CD1c-positive myeloid dendritic cell (primary cell): ENCODE measurements at regions not wholly inside any gene's neighbourhood (a gene's known extent, or its start where the extent isn't known, plus 50 kb on each side); places are given as distances from the start of the nearest gene placed in this dataset.
A peak's percentile ranks its signal among the peaks of the same experiment; 100 is the strongest.

Experiments used
- DNase-seq: peaks from one replicate; pipeline ENCODE4 v3.0.0-alpha.2; 2016; ENCODE audit errors: extremely low spot score

DNA sequence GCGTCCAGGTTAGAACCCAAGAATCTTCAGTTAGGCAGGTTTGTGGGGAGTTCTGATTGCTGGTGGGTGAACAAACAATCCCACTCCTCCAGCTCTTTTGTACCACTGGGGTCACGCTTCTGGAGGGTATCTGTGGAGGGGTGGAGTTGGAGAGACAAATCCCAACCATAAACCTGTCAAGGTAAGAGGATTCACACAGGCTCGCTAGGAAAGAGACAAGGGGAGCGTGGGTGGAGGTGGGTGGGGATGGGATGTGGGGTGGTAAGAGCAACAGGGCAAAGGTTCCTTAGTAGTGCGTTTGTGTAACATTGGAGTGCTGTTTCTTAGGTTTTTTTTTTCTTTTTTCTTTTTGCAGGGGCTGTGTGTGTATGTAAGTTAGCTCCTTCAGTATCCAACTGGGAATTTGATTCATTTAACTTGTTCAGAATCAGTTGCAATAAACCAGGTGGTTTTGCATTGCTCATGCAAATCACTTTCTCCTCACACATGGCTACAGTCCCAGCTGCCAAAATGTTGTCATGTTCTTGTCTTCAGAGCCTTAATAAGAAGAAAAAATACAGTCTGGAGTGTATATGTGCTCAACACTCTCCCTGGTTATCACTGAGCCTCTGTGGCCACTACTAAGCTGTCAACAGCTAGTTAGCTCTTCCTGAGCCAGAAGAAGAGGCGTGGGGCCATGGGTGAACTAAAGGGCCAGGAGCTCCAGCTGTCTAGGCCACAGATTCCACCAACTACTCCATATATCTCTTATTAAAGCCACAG lies 164.0 kb upstream of the RAD23B start:
- DNase-seq: no peak

DNA sequence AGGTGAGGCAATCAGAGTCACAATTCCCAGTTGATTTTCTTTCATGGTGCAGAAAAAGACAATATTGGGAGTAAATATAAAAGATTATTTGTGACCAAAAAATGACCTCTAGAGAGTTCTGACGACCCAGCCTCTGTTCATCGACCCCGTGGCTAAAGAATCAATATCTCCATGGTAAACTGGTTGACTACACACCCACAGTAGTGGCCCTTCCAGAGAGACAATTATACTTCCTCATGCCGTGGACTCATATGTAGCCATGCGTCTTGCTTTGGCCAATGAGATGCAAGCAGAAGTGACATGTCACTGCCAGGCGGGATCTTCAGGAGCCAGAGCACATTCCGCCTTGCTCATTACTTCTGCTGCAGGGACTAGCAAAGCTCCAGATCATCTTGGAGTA lies 163.3 kb upstream of the RAD23B start:
- no peak for DNase-seq

DNA sequence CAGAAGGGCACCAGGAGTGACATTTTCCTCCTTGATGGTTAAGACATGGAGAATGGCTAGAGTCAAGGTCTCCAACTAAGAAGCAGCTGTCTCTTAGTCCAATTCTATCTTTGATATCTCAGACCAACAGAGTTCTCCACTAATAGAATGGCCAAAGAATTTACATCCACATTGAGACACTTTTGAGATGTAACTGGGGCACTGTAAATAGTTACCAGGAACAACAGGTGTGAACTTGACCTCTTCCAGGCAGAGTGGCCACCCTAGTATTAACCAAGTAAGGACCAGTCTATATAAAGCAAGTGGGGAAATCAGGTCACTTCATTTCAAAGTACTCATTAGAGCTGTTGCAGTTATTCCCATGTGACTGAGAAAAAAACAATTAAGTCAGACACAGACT lies 159.7 kb upstream of the RAD23B start:
- no peak for DNase-seq

DNA sequence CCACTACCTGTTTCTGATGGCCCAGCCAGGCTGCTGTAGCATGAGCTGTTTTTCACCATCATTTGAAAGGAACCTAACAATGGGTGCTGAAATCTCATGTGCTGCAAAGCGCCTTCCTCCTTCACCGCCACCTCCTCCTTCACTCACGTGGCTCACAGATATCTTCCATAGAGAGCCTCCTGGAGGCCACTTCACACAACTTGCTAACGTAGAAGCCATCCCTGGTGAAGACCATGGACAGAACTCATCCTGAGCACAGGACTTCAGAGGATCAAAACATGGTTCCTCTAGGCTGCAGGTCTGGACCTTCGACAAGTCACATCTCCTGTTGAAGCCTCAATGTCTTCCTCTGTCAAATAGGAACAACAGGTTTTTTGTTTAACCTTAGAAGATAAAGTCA lies 155.5 kb upstream of the RAD23B start:
- DNase-seq: no peak

DNA sequence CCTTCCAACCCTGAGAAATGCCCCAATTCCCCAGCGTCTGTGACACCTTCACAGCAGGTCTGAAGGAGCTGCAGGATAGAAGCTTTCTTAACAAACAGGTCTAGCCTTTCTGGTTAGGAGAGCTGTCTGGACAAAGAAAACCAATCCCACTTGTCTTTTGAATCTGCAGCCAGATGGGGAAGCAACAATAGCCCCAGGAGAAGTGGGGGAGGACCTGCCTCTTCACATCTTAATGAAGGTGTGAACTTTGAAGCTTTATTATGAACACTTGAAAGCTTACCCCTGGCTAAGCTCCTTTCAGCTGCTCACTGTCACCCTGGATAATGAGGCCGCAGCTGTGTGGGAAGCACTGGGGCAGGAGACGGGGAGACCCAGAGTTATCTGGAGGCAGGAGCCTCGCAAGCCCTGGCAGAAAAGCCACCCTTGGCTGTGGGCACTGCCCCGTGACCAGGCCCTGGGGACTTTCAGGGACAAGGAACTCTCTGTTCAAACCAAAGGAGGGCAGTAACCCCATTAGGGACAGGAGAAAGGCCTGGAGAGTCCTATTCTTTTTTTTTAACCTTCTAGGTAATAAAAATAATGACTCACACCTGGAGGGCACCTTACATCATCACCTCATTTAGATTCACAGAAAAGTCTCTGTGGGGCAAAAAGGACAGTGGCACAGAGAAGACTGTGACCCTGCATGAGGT lies 151.8 kb upstream of the RAD23B start:
- DNase-seq: no peak

DNA sequence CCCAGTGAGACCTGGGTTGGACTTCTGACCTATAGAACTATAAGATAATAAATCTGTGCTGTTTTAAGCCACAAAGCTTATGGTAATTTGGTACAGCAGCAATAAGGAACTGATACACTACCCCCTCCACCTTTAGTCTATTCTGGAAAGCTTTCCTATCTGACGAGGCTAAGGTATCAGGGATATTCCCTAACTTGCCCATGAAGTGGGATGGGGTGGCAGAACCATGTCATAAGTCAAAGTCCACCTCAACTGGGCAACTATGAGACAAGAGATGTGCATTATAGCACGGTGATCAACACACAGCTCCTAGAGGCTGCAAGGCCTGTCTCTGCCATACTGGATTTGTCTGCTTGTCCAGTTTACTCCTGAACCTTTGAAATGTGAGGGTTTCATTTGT lies 146.8 kb upstream of the RAD23B start:
- DNase-seq: no peak

DNA sequence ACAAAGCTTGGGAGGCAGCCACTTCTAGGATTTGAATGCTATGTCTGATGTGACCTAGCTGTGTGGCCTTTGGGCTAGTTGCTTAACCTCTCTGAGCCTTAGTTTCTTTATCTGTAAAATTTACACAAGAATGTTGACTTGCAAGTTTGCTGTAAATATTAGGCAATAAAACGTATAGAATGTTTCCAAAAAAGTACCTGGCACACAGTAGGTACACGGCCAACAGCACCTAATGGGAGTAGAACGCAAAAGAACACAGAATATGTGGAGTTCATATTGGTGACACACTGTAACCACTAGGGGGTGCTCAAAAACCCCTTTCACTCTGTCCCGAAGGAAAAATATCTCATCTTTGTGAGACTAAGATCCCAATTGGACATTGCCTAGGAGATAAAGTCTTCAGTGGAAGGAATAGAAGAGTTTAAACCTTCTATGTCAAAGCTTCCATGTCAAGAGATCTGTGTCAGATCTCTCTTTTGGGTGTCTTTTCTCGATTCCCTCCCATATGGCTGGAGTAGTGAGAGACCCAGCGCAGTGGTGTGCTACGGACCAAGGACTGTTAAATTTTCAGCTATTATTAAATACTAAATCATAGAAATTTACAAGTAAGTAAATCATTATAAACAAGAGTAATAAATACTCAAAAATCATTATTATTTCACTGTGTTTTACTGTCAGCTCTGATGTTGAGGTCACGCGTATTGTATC lies 145.4 kb upstream of the RAD23B start:
- DNase-seq: peak; percentile 32

DNA sequence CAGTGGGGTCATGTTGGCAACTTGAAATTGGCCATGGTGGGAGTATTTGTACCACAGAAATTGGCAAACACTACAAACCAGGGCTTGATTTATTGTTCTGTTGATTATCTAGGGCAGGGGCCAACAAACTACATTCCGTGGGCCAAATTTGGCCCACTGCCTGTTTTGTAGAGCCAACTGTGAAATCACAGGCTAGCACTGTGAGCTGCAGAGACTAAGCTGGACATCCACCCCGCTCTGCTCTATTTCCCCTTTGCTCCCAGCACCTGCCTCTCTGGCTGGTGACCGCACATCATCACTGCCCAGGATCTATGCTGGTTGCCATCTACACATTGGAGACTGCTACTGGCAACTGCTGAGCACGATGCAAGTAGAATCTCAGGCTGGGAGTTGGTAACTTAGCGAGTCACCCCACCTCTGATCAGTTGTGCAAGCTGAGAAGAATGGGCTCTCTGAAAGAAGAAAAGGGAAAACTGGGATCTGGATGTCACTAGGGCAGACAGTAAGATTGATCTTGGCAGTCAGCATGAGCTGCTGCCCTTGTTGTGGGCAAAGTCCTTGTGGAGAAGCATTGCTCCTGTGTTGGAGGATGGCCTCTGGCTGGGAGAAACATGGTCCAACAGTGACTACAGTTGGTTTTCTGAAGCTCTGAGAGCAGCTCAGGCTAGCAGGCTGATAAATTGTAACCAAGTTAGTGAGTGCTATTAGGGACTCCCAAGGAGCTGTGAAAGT lies 144.7 kb upstream of the RAD23B start:
- no peak for DNase-seq

DNA sequence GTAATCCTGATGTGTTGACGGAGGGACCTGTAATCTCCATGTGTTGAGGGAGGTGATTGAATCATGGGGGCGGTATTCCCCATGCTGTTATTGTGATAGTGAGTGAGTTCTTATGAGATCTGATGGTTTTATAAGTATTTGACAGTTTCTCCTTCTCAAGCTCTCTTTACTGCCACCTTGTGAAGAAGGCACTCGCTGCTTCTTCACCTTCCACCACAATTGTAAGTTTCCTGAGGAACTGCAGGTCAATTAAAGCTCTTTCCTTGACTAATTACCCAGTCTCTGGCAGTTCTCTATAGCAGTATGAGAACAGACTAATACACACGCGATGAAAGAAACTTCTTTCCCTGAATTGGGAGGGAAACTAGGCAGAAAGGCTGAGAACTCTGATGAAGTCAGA lies 141.1 kb upstream of the RAD23B start:
- no peak for DNase-seq

DNA sequence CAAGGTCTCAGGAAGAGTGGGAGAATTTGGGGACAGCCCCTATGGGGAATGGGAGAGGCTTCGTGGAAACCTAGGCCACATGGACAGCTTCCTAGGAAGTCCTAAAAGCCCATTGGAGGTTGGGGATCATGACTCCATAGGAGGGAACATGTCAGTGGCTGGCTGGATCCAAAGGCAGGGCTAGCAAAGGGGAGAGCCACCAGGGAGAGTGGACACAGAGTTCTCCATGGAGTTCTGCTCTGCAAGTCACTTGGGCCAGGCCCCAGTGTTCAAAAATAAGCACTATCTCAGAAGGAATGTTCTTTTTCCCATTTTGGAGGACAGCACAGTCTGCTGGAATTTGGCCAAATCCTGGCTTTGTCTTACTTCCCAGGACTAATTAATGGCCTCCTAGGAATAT lies 140.6 kb upstream of the RAD23B start:
- DNase-seq: no peak

DNA sequence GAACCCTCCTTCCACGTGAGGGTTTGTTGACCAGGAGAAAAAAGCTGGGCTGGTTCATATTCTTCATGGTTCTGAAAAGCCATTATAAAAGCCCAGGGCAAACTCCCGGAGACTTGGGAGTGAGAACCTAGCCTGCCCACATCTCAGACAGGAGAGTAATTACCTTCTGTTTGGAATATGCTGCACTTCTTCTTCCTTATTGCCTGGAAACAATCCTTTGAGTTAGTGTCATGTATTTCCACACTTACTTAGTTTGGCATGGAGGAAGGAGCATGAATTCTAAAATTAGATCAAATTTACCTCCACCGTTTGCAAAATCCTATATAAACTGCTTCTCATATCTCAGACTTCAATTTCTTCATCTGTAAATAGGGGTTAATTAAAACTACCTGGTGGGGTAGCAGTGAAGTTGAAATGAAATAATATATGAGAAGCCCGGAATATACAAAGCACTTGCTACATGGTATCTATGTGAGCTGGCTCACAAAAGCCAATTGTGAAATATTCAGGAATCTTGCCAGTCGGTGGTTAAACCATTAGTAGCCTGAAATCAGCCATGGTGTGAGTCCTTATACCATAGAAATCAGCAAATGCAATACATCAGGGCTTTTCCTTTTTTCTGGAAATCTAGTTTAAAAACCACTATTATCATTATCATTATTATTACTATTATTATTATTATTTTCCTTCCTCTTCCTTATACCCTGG lies 140.0 kb upstream of the RAD23B start:
- no peak for DNase-seq

DNA sequence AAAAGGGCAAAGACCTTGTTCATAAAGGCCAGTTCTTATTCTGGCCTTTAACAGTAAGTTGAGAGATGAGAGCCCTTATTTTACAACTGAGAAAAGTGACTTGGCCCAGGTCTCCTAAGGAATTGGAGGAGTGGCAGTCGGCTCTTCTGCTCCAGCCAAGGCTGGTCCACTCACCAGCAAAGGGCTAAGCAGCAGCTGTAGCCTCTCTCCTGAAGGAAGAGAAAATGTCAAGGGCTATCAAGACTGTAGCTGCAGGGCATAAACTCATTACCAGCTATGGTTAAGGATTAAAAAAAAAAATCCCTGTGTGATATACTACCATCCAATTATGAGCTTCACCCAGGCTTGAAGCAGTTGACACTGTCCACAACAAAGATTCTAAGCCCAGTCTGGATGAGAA lies 138.6 kb upstream of the RAD23B start:
- no peak for DNase-seq

DNA sequence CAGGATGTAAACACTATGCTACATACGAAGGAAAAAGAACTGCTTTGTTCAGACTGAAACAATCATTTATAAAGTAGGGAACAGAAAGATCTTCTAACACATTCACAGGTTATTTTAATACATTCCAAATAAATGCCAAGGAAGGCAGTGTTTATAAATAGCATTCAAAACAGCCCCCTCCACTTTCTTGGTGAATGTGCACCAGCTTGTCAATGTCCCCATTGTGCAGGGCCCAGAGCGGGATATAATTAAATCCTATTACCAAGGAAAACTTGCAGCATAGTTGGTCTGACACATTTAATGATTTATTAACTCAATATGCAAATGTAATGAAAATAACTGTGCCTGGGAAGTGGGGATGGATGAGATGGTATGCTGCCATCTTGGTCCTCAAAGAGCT lies 135.9 kb upstream of the RAD23B start:
- DNase-seq: no peak

DNA sequence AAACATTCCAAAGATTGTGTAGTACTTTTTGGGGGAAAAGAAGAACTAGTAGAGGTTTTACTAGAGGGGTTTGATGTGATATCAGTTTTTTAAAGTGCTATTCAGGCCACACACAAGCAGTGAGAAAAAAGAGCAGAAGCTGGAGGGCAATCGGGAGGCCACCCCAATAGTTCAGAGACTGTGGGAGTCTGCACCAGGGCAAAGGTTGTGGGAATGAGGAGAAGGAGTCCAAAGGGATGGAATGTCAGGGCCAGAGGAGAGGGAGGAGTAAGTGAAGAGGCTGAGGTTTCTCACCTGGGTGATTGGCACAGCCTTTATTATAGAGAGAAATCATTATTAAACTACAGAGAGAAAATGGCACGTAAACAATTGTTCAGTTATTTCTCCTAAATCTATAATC lies 134.9 kb upstream of the RAD23B start:
- no peak for DNase-seq

DNA sequence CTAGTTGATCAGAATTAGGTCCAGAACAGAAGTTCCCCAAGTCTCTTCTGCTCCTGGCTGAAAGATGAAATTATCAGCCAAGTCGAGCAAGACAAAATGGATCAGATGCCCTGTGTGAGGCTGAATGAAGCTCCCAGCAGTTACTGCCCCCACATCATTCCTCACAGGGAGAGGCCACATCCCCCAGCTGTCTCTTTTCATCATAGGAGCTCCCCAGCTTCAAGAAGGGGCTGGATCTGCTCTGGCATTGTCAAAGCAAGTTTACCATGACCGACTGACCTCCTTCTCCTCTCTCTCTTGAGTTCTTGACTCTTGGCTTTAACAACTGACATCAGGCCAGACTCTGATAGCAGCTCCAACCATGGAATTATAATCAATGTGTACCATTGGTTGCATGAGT lies 133.3 kb upstream of the RAD23B start:
- no peak for DNase-seq

DNA sequence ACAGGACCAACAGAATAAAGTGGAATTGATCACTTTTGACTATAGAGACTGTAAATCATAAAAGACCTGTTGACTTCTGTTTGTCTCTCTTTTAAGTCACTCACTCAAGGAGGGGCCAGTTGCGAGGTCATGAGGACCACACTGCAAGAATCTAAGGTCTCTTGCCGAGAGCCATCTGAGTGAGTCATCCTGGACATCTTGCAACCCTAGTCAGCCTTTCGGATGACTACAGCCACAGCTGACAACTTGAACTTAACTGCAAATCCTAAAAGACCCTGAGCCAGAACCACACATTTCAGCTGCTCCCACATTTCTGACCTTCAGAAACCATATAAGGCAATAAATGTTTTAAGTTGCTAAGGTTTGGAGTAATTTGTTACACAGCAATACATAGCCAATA lies 129.7 kb upstream of the RAD23B start:
- no peak for DNase-seq

DNA sequence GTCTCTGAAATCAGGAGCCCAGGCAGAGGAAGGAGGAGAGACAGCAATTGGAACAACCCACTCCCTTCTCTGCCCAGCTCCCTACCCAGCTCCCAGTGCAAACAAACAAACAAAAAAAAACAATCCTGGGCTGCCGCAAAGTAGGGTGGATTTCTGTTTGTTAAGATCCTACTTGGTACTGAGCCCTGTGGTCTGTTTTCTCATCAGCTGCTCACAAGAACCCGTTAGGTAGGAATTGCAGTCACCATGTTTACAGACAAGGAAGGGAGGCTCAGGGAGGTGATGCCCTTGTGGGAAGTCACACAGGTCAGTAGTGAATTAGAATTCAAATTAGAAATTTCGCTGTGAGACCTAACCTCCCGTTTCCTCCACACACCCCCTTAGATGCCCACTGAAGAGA lies 128.8 kb upstream of the RAD23B start:
- no peak for DNase-seq

DNA sequence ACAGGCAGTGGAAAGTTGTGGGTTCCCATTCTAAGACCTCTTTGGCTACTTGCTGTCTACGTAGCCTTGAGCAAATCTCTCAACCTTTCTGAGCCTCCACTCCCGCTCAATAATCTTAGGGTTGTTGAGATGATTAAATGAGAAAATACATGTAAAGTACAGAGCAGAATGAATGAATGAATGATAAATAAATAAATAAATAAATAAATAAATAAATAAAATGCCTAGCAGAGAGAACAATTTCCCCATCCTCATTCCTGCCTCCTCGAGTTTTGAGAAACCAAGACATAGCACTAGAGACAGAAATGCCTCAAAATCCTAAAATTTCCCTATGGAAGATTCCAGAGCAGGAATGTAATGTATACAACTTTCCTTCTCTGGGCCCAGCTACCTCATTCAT lies 128.3 kb upstream of the RAD23B start:
- no peak for DNase-seq

DNA sequence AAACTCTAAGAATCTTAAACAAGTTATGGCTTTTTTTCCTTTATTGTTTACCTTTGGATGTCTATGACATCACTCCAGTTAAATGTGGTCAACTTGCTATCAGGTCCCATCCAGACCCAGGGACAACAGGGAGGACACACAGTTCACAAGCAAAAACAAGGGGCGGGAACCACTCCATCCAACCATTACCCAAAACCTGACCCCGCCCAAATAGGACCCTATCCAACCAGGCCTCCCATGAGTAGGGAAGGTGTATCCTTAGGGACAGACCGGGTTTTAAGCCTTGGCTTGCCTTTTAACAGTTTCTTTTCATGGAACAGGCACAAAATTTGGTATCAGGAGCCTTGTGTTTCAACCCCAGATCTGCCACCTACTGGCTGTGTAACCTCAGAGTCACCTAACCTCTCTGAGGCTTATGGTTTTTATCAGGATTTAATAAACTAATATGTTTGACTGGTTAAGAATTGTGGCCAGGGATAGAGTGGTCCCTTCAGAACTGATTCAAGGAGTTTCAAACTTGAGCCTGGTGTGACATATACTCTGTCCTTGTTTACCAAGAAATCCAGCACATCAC lies 127.7 kb upstream of the RAD23B start:
- DNase-seq: no peak

DNA sequence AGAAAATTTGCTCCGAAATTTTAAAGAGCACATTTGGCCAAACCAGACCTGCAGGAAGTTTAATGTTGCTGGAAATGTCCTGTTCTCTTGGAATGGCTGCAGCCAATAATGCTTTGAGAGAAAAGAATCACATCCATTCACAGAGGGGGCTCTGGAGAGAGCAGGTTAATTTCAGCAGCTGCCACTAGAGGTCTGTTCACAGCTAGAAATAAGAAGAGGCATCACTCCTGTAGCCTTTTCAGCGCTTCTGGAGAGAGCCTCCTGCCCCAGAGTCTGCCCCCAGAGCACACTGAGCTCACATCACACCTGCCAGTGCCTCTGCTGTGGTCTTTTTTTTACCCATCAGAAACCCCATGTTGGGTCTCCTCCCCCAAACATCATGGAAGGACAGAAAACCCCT lies 124.8 kb upstream of the RAD23B start:
- DNase-seq: no peak

DNA sequence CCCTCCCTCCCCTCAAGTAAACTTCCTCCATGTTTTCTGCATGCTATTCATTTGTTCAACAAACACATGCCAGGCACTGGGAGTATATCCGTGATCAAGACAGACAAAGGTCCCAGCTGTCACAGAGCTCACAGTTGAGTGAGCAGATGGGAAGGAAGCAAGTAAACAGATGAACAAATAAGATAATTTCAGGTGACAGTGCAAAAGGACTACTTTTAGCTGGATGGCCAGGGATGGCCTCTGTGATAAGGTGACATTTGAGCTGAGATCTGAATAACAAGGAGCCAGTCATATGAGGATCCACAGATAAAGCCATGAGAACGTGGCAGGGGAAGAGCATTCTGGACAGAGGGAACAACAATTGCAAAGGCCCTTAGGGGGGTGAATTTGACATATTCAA lies 121.7 kb upstream of the RAD23B start:
- DNase-seq: no peak
